Trophoblast cell (in vitro differentiated cells and primary cell): ENCODE measurements at regions not wholly inside any gene's neighbourhood (a gene's known extent, or its start where the extent isn't known, plus 50 kb on each side); places are given as distances from the start of the nearest gene placed in this dataset.

Experiments
- DNase-seq, 2 donors: peaks; one replicate each; pipeline ENCODE4 v3.0.0-alpha.2; 2016
- H2AFZ ChIP-seq: 2 replicates; pipeline ENCODE4 v1.6.1; 2013; ENCODE audit warnings: low read length, moderate library complexity, mild to moderate bottlenecking; ENCODE audit not compliant: insufficient read depth, poor library complexity
- H2AK5ac ChIP-seq: 2 replicates; pipeline ENCODE4 v1.6.1; 2013; ENCODE audit warnings: mild to moderate bottlenecking, low read length
- H2BK120ac ChIP-seq: 2 replicates; pipeline ENCODE4 v1.6.1; 2013; ENCODE audit warnings: low read length, mild to moderate bottlenecking, moderate library complexity; ENCODE audit not compliant: insufficient read depth, poor library complexity
- H2BK12ac ChIP-seq: 2 replicates; pipeline ENCODE4 v1.6.1; 2013; ENCODE audit warnings: mild to moderate bottlenecking, low read length, moderate library complexity
- H2BK5ac ChIP-seq: 2 replicates; pipeline ENCODE4 v1.6.1; 2013; ENCODE audit warnings: low read length, low read depth, moderate library complexity, mild to moderate bottlenecking; ENCODE audit not compliant: poor library complexity
- H3K14ac ChIP-seq: 2 replicates; pipeline ENCODE4 v1.6.1; 2013; ENCODE audit warnings: mild to moderate bottlenecking, low read length
- H3K18ac ChIP-seq: 2 replicates; pipeline ENCODE4 v1.6.1; 2013; ENCODE audit warnings: mild to moderate bottlenecking, low read length
- H3K23ac ChIP-seq: 2 replicates; pipeline ENCODE4 v1.6.1; 2013; ENCODE audit warnings: low read length
- H3K27ac ChIP-seq: 2 replicates; pipeline ENCODE4 v1.5.1; 2013; ENCODE audit warnings: low read depth, mild to moderate bottlenecking, inconsistent platforms, low read length, moderate library complexity
- H3K27me3 ChIP-seq: 2 replicates; pipeline ENCODE4 v1.6.1; 2013; ENCODE audit warnings: inconsistent platforms, mild to moderate bottlenecking, low read length, moderate library complexity; ENCODE audit not compliant: insufficient read depth
- H3K36me3 ChIP-seq, 2 experiments: 1 replicate in 1 of 2; 2 replicates in 1 of 2; pipeline ENCODE4 v1.6.1; 2013; ENCODE audit warnings: low read length in 2 of 2, mild to moderate bottlenecking in 2 of 2, moderate library complexity in 1 of 2; ENCODE audit not compliant: insufficient read depth in 2 of 2, control insufficient read depth in 1 of 2
- H3K4ac ChIP-seq: 2 replicates; pipeline ENCODE4 v1.6.1; 2013; ENCODE audit warnings: low read depth, mild to moderate bottlenecking, low read length, moderate library complexity
- H3K4me1 ChIP-seq, 2 experiments: 1 replicate in 1 of 2; 2 replicates in 1 of 2; pipeline ENCODE4 v1.6.1; 2013; ENCODE audit warnings: low read length in 2 of 2, mild to moderate bottlenecking in 2 of 2, moderate library complexity in 1 of 2; ENCODE audit not compliant: insufficient read depth in 2 of 2, control insufficient read depth in 1 of 2
- H3K4me2 ChIP-seq: 2 replicates; pipeline ENCODE4 v1.6.1; 2013; ENCODE audit warnings: inconsistent platforms, mild to moderate bottlenecking, low read length, moderate library complexity
- H3K4me3 ChIP-seq: 2 replicates; pipeline ENCODE4 v1.5.1; 2013; ENCODE audit warnings: mild to moderate bottlenecking, low read depth, low read length, inconsistent platforms
- H3K79me1 ChIP-seq: one replicate; pipeline ENCODE4 v1.6.1; 2013; ENCODE audit warnings: low read length
- H3K79me2 ChIP-seq: 2 replicates; pipeline ENCODE4 v1.6.1; 2013; ENCODE audit warnings: low read length, mild to moderate bottlenecking; ENCODE audit not compliant: control insufficient read depth, insufficient read depth, poor library complexity
- H3K9ac ChIP-seq: 2 replicates; pipeline ENCODE4 v1.6.1; 2013; ENCODE audit warnings: mild to moderate bottlenecking, low read length
- H3K9me3 ChIP-seq: 2 replicates; pipeline ENCODE4 v1.6.1; 2013; ENCODE audit warnings: low read depth, mild to moderate bottlenecking, control low read depth, inconsistent platforms, low read length; ENCODE audit not compliant: insufficient read depth
- H4K12ac ChIP-seq: 2 replicates; pipeline ENCODE4 v1.6.1; 2013; ENCODE audit warnings: low read depth, mild to moderate bottlenecking, low read length, moderate library complexity
- H4K8ac ChIP-seq: 2 replicates; pipeline ENCODE4 v1.6.1; 2013; ENCODE audit warnings: low read depth, mild to moderate bottlenecking, low read length, moderate library complexity
- H4K91ac ChIP-seq: one replicate; pipeline ENCODE4 v1.6.1; 2013; ENCODE audit warnings: low read depth, mild to moderate bottlenecking, low read length, moderate library complexity
- WGBS: extraction: QIAGEN DNeasy Blood & Tissue Kit; methylation state at CpG from one replicate; pipeline ENCODE4 v1.1.7; 2013; ENCODE audit warnings: missing lambda C conversion rate; ENCODE audit not compliant: insufficient read length, insufficient coverage; ENCODE audit errors: extremely low coverage; 5-methylcytosine and 5-hydroxymethylcytosine counted together

DNA sequence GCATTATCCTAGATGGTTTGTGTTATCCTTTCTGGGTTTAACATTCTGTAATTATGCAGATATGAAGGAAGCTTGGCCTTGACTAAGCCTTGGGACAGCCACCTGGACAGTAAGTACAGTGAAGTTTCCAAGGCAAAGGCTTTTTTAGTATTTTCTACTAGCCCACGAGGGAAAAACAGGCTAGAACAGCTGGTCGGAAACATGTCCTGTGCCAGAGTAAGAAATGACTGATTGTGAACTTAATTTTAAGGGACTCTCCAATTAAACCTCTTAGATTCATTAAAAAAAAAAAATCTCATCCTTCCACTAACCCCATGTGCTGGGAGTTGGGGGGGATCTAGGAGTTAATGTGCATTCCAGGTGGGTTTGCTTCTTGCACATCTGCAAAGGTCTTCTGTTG, 720.8 kb downstream of the SLC4A3 start:
- Histone ChIP-seq H3K23ac (no peak overlapping the region), H3K9me3 (no peaks in the 10 kb centered on the region), H3K4me3 (no peak overlapping the region), H3K36me3 (no peaks in the 10 kb centered on the region), H4K12ac (no peak overlapping the region), H2AFZ (no peak overlapping the region), H3K4ac (no peak overlapping the region), H3K27me3 (no peaks in the 10 kb centered on the region), H3K9ac (no peak overlapping the region), H3K27ac (no peak overlapping the region), H2AK5ac (no peak overlapping the region), H2BK120ac (no peak overlapping the region), H3K4me2 (no peak overlapping the region), H3K14ac (no peak overlapping the region), H2BK12ac (no peak overlapping the region), H3K79me1 (no peaks in the 10 kb centered on the region), H4K91ac (no peak overlapping the region), H3K4me1 (no peaks in the 10 kb centered on the region), H2BK5ac (no peak overlapping the region), H3K79me2 (no peaks in the 10 kb centered on the region), H4K8ac (no peak overlapping the region), H3K18ac (no peak overlapping the region)
- no CpG with 5 or more reads among the region's 2 CpGs for WGBS
- no peak for DNase-seq

DNA sequence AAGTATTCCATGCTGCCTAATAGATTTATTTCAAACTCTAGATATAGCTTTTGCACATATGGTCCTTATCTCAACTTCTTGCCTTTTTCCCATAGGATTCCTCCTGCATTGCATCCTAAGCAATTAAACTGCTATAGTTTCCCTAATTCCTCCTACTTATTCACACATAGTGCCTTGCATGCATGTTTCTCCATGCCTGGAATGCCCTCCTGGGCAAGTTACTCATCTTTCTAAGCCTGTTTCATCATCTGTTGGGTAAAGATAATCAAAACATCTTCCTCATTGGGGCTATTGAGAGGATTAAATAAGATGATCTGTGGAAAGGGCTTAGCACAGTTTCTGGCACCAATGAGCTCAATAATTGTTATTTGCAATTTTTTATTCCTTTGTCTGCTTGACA, 726.5 kb downstream of the SLC4A3 start:
- H2AFZ ChIP-seq: no peak overlapping the region
- H2BK5ac ChIP-seq: no peak overlapping the region
- H3K4me2 ChIP-seq: no peak overlapping the region
- H3K36me3 ChIP-seq: no peaks in the 10 kb centered on the region
- no peak overlapping the region for H3K14ac ChIP-seq
- H4K12ac ChIP-seq: no peak overlapping the region
- no peak overlapping the region for H3K23ac ChIP-seq
- H4K91ac ChIP-seq: no peak overlapping the region
- H3K4ac ChIP-seq: no peak overlapping the region
- H3K79me1 ChIP-seq: no peaks in the 10 kb centered on the region
- no peaks in the 10 kb centered on the region for H3K79me2 ChIP-seq
- H2BK120ac ChIP-seq: no peak overlapping the region
- no peak overlapping the region for H3K27ac ChIP-seq
- no peak overlapping the region for H3K18ac ChIP-seq
- DNase-seq: peak; percentile 18 to 62
- H3K4me3 ChIP-seq: no peak overlapping the region
- H3K9ac ChIP-seq: no peak overlapping the region
- H3K4me1 ChIP-seq: peaks cover 0 to 2% of the 10 kb centered on the region in 2 experiments
- no peaks in the 10 kb centered on the region for H3K27me3 ChIP-seq
- H2BK12ac ChIP-seq: no peak overlapping the region
- H3K9me3 ChIP-seq: no peaks in the 10 kb centered on the region
- no peak overlapping the region for H4K8ac ChIP-seq
- H2AK5ac ChIP-seq: no peak overlapping the region

DNA sequence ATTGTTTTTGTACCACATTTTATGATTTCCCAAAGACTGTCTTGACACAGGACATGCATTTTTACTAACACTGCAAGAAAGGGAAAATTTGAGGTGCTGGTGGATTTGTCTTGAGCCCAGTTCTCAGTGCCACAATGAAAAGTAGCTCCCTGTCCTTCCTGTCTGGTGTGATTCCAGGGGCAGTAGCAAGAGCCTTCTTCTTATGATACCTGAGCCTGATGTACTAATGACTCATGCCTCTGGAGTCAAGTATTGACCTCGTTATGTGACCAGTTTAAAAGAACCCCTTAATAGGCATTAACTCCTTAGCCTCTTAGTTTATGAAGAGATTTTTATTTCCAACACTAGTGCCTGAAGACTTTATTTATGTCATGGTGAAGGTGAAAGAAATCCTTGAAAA, 728.6 kb downstream of the SLC4A3 start:
- Histone ChIP-seq H3K36me3 (no peaks in the 10 kb centered on the region), H3K23ac (no peak overlapping the region), H3K14ac (no peak overlapping the region), H4K91ac (no peak overlapping the region), H2BK5ac (no peak overlapping the region), H3K79me2 (no peaks in the 10 kb centered on the region), H4K8ac (no peak overlapping the region), H3K27me3 (no peaks in the 10 kb centered on the region), H2AK5ac (no peak overlapping the region), H4K12ac (no peak overlapping the region), H3K18ac (no peak overlapping the region), H3K4me1 (peaks cover 0 to 2% of the 10 kb centered on the region in 2 experiments), H2BK120ac (no peak overlapping the region), H2AFZ (no peak overlapping the region), H3K9ac (no peak overlapping the region), H3K27ac (no peak overlapping the region), H3K4ac (no peak overlapping the region), H3K4me3 (no peak overlapping the region), H3K79me1 (no peaks in the 10 kb centered on the region), H3K9me3 (no peaks in the 10 kb centered on the region), H2BK12ac (no peak overlapping the region), H3K4me2 (no peak overlapping the region)
- WGBS: no CpG with 5 or more reads among the region's 1 CpG
- peak in 1 of 2 donors; percentile 55 for DNase-seq

DNA sequence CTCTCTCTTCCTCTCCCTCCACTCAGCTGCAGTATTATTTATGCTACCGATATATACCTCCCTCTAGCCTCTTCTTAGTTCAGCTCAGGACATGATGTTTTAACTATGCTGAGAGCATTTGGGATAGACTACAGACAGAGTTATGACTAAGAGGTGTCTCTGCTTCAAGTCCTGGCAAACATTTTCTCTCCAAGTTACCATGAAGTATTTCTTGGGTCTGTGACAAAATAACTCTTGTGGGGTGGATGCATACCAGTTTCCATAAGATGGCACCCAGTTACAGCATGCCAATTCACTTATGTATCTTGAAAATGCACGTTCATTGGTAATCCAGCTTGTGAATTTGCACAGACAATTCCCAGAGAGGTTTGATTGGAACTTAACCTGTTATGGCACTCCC, 737.6 kb downstream of the SLC4A3 start:
- no peaks in the 10 kb centered on the region for H3K27me3 ChIP-seq
- no peak overlapping the region for H2AK5ac ChIP-seq
- H2AFZ ChIP-seq: no peak overlapping the region
- H2BK5ac ChIP-seq: no peak overlapping the region
- H4K91ac ChIP-seq: no peak overlapping the region
- no peak overlapping the region for H3K18ac ChIP-seq
- H3K79me1 ChIP-seq: no peaks in the 10 kb centered on the region
- no peaks in the 10 kb centered on the region for H3K4me1 ChIP-seq
- H3K9me3 ChIP-seq: no peaks in the 10 kb centered on the region
- H3K36me3 ChIP-seq: no peaks in the 10 kb centered on the region
- H2BK120ac ChIP-seq: no peak overlapping the region
- no peak overlapping the region for H4K8ac ChIP-seq
- no peak overlapping the region for H3K14ac ChIP-seq
- no peak overlapping the region for H4K12ac ChIP-seq
- DNase-seq: no peak
- H3K27ac ChIP-seq: no peak overlapping the region
- no CpG with 5 or more reads among the region's 2 CpGs for WGBS
- no peak overlapping the region for H3K4me2 ChIP-seq
- no peak overlapping the region for H2BK12ac ChIP-seq
- no peak overlapping the region for H3K4ac ChIP-seq
- H3K79me2 ChIP-seq: no peaks in the 10 kb centered on the region
- H3K9ac ChIP-seq: no peak overlapping the region
- no peak overlapping the region for H3K23ac ChIP-seq
- H3K4me3 ChIP-seq: no peak overlapping the region
